ENCODE measurements at regions not wholly inside any gene's neighbourhood (a gene's known extent, or its start where the extent isn't known, plus 50 kb on each side); places are given as distances from the start of the nearest gene placed in this dataset.

DNA sequence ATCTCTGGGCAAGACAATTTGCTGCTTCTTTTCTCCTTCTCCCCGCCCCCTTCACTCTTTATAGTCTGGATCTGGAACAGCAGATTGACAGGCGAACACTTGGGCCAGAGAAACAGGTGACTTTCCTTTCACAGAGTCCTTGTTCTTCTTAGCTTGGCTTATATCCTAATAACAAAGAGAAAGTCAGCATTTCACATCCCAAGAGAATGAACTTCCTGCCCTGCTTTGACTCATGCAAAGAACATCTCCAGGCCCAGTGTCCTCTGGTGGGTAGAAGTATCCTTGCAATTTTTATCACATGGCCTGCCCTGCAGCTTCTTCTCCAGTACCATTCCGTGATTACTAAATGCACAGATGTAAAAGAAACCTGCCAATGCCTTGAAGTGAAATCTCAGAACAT, 764.4 kb downstream of the ADGRL2 start:
- Histone ChIP-seq H3K36me3 (no peaks in the 10 kb centered on the region), H3K27ac (no peak overlapping the region), H3K9ac (no peak overlapping the region), H3K4me3 (no peak overlapping the region), H3K9me3 (replicated peaks in 1 of 11) (no peaks in the 10 kb centered on the region), H3K27me3 (no peaks in the 10 kb centered on the region), H4K20me1 (no peaks in the 10 kb centered on the region), H3K4me1 (peaks cover 0 to 16% (median 0%) of the 10 kb centered on the region in 10 experiments; a peak in 7 of 20 replicates), H3K4me2 (peak overlapping the region in 1 of 11 experiments; percentile 5; a peak in 1 of 22 replicates)
- no peak for TF ChIP-seq Cebpa-rat (IDR thresholded peaks at IDR 0.05)

DNA sequence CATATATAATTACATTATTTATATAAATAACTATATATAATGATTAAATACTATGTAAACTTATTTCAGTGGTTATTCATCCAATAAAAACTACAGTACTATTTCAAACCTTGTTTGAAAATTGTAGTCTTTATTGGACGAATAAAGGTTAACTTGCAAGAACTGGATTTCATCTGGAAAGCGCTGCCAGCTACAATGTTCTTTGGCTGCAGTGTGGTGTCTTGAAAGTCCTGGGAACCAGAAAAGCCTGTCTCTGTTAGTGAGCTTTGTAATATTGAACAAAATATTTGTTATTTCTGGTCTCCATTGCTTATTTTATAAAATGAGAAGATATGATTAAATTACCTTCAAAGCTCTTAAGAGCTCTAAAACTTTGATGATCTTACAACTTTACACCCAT, 763.6 kb downstream of the ADGRL2 start:
- no peaks in the 10 kb centered on the region for H4K20me1 ChIP-seq
- H3K4me1 ChIP-seq: peaks cover 0 to 16% (median 0%) of the 10 kb centered on the region in 10 experiments; a peak in 7 of 20 replicates
- no peak overlapping the region for H3K27ac ChIP-seq
- H3K4me2 ChIP-seq: no peak overlapping the region
- no peaks in the 10 kb centered on the region for H3K36me3 ChIP-seq
- H3K4me3 ChIP-seq: no peak overlapping the region
- H3K9me3 ChIP-seq (replicated peaks in 1 of 11): no peaks in the 10 kb centered on the region
- H3K27me3 ChIP-seq: no peaks in the 10 kb centered on the region
- no peak overlapping the region for H3K9ac ChIP-seq
- no peak for TF ChIP-seq Cebpa-rat (IDR thresholded peaks at IDR 0.05)

- no peak overlapping the region for H3K9ac ChIP-seq
- no peaks in the 10 kb centered on the region for H3K36me3 ChIP-seq
- H3K9me3 ChIP-seq (replicated peaks in 1 of 11): no peaks in the 10 kb centered on the region
- H3K4me3 ChIP-seq: no peak overlapping the region
- no peaks in the 10 kb centered on the region for H4K20me1 ChIP-seq
- no peak overlapping the region for H3K27ac ChIP-seq
- TF ChIP-seq Cebpa-rat (IDR thresholded peaks at IDR 0.05): no peak
- no peak overlapping the region for H3K4me2 ChIP-seq
- H3K4me1 ChIP-seq: peaks cover 0 to 12% (median 0%) of the 10 kb centered on the region in 10 experiments; a peak in 7 of 20 replicates
- H3K27me3 ChIP-seq: no peaks in the 10 kb centered on the region
These were observed 761.7 kb downstream of the ADGRL2 start for GRCh38 chr1:82562448-82562847.

- H3K9me3 ChIP-seq (replicated peaks in 1 of 11): no peaks in the 10 kb centered on the region
- H3K4me1 ChIP-seq: peaks cover 0 to 7% (median 0%) of the 10 kb centered on the region in 10 experiments; a peak in 3 of 20 replicates
- no peaks in the 10 kb centered on the region for H3K36me3 ChIP-seq
- H3K27me3 ChIP-seq: no peaks in the 10 kb centered on the region
- TF ChIP-seq Cebpa-rat (IDR thresholded peaks at IDR 0.05): no peak
- H3K27ac ChIP-seq: no peak overlapping the region
- no peak overlapping the region for H3K4me2 ChIP-seq
- H4K20me1 ChIP-seq: no peaks in the 10 kb centered on the region
- H3K4me3 ChIP-seq: no peak overlapping the region
- no peak overlapping the region for H3K9ac ChIP-seq
These were observed 759.8 kb downstream of the ADGRL2 start for GRCh38 chr1:82560566-82560965.

DNA sequence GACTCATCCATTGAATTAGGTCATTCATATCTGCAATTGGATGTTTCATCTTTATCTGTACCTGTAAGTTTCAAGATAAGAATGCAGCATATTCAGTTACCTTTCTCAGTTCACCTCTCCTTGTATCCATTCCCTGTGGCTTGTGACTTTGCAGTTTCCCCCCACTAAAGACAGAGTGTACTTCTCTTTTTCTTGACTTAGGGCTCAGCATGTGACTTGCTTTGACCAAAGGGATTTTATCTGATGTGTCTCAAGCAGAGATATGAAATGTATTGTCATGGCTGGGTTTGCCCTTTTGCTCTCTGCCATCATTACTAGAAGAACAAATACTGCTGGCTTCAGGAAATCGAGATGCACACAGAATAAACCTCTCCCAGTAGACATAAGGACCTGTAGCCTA, 754.8 kb downstream of the ADGRL2 start:
- H3K36me3 ChIP-seq: no peaks in the 10 kb centered on the region
- no peak overlapping the region for H3K9ac ChIP-seq
- H3K27ac ChIP-seq: no peak overlapping the region
- H3K4me3 ChIP-seq: no peak overlapping the region
- no peak overlapping the region for H3K4me2 ChIP-seq
- no peaks in the 10 kb centered on the region for H3K4me1 ChIP-seq
- TF ChIP-seq Cebpa-rat (IDR thresholded peaks at IDR 0.05): no peak
- H3K9me3 ChIP-seq (replicated peaks in 1 of 11): no peaks in the 10 kb centered on the region
- H3K27me3 ChIP-seq: no peaks in the 10 kb centered on the region
- H4K20me1 ChIP-seq: no peaks in the 10 kb centered on the region

- Histone ChIP-seq H3K27me3 (no peaks in the 10 kb centered on the region), H3K4me3 (no peak overlapping the region), H3K4me2 (no peak overlapping the region), H4K20me1 (no peaks in the 10 kb centered on the region), H3K9me3 (replicated peaks in 1 of 11) (peaks cover 0 to under 1% (median 0%) of the 10 kb centered on the region in 11 experiments; a peak in 1 of 22 replicates), H3K4me1 (peaks cover 0 to 7% (median 0%) of the 10 kb centered on the region in 10 experiments; a peak in 1 of 20 replicates), H3K27ac (no peak overlapping the region), H3K36me3 (no peaks in the 10 kb centered on the region), H3K9ac (no peak overlapping the region)
- no peak for TF ChIP-seq Cebpa-rat (IDR thresholded peaks at IDR 0.05)
These were observed 749.1 kb downstream of the ADGRL2 start for GRCh38 chr1:82549841-82550240.

DNA sequence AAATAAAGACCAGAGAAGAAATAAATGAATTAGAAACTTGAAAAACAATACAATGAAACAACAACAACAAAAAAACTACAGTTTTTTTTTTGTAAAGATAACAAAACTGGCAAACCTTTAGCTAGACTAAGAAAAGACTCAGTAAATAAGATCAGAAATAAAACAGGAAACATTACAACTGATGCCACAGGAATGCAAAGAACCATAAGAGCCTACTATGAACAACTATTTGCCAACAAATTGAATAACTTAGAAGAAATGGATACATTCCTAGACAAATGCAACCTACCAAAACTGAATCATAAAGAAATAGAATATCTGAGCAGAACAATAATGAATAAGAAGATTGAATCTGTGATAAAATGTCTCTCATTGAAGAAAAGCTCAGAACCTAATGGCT, 742.0 kb downstream of the ADGRL2 start:
- Histone ChIP-seq H3K4me2 (no peak overlapping the region), H3K4me1 (peaks cover 0 to 17% (median 0%) of the 10 kb centered on the region in 10 experiments; a peak in 3 of 20 replicates), H3K4me3 (no peak overlapping the region), H3K36me3 (no peaks in the 10 kb centered on the region), H3K27me3 (no peaks in the 10 kb centered on the region), H3K9me3 (replicated peaks in 1 of 11) (peaks cover 0 to 19% (median 5%) of the 10 kb centered on the region in 11 experiments; a peak in 6 of 22 replicates), H3K9ac (no peak overlapping the region), H3K27ac (no peak overlapping the region), H4K20me1 (no peaks in the 10 kb centered on the region)
- no peak for TF ChIP-seq Cebpa-rat (IDR thresholded peaks at IDR 0.05)

DNA sequence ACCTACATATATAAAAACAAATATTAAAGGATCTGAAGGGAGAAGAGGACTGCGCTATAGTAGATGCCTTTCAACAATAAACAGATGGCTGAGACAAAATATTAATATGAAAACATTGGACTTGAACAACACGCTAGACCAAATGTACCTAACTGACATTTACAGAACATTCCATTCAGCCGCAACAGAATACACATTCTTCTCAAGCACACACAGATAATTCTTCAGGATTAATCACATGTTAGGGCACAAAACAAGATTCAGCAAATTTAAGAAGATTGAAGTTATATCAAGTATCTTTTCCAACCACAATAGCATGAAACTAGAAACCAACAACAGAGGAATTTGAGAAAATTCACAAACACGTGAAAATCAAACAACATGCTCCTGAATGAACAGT, 741.4 kb downstream of the ADGRL2 start:
- Histone ChIP-seq H3K4me3 (no peak overlapping the region), H3K27me3 (no peaks in the 10 kb centered on the region), H3K36me3 (no peaks in the 10 kb centered on the region), H3K4me1 (peaks cover 0 to 17% (median 0%) of the 10 kb centered on the region in 10 experiments; a peak in 3 of 20 replicates), H3K9ac (no peak overlapping the region), H4K20me1 (no peaks in the 10 kb centered on the region), H3K9me3 (replicated peaks in 1 of 11) (peaks cover 0 to 19% (median 5%) of the 10 kb centered on the region in 11 experiments; a peak in 6 of 22 replicates), H3K27ac (no peak overlapping the region), H3K4me2 (no peak overlapping the region)
- TF ChIP-seq Cebpa-rat (IDR thresholded peaks at IDR 0.05): no peak

DNA sequence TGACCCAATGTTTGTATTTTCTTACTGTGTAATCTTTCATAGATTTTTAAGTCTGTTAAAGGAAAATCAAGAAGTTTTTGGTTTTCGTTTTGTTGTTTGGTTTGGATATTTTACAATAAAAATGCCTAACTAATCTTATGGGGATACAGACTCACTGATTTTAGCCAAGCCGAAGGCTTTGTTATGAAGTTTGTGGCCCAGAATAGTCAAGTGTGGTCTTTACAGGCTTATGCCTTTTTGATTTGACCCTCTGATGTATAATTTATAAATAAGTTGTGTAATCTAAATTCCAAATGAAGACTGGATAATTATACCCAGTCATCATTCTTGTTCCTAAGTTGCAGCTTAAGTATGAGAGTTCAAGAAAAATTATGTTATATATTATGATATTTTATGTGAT, 739.3 kb downstream of the ADGRL2 start:
- no peaks in the 10 kb centered on the region for H3K27me3 ChIP-seq
- H3K9me3 ChIP-seq (replicated peaks in 1 of 11): peaks cover 0 to 19% (median 9%) of the 10 kb centered on the region in 11 experiments; a peak in 15 of 22 replicates
- H3K27ac ChIP-seq: no peak overlapping the region
- no peaks in the 10 kb centered on the region for H4K20me1 ChIP-seq
- peaks cover 0 to 12% (median 0%) of the 10 kb centered on the region in 10 experiments; a peak in 3 of 20 replicates for H3K4me1 ChIP-seq
- H3K4me2 ChIP-seq: no peak overlapping the region
- H3K36me3 ChIP-seq: no peaks in the 10 kb centered on the region
- H3K9ac ChIP-seq: no peak overlapping the region
- no peak for TF ChIP-seq Cebpa-rat (IDR thresholded peaks at IDR 0.05)
- no peak overlapping the region for H3K4me3 ChIP-seq

GRCh38 chr1:82538876-82539275, 738.1 kb downstream of the ADGRL2 start:
- H3K4me1 ChIP-seq: peaks cover 0 to 8% (median 0%) of the 10 kb centered on the region in 10 experiments; a peak in 3 of 20 replicates
- no peak overlapping the region for H3K4me3 ChIP-seq
- H3K36me3 ChIP-seq: no peaks in the 10 kb centered on the region
- no peak overlapping the region for H3K9ac ChIP-seq
- H3K27ac ChIP-seq: no peak overlapping the region
- no peaks in the 10 kb centered on the region for H4K20me1 ChIP-seq
- no peaks in the 10 kb centered on the region for H3K27me3 ChIP-seq
- no peak for TF ChIP-seq Cebpa-rat (IDR thresholded peaks at IDR 0.05)
- no peak overlapping the region for H3K4me2 ChIP-seq
- H3K9me3 ChIP-seq (replicated peaks in 1 of 11): peaks cover 0 to 13% (median 5%) of the 10 kb centered on the region in 11 experiments; a peak in 13 of 22 replicates
